ENCODE measurements at regions not wholly inside any gene's neighbourhood (a gene's known extent, or its start where the extent isn't known, plus 50 kb on each side); places are given as distances from the start of the nearest gene placed in this dataset.
"Not testable (repeated sequence)": the region's sequence is repeated elsewhere in the genome, so short reads cannot be mapped to it uniquely, and the experiment has no call there.

DNA sequence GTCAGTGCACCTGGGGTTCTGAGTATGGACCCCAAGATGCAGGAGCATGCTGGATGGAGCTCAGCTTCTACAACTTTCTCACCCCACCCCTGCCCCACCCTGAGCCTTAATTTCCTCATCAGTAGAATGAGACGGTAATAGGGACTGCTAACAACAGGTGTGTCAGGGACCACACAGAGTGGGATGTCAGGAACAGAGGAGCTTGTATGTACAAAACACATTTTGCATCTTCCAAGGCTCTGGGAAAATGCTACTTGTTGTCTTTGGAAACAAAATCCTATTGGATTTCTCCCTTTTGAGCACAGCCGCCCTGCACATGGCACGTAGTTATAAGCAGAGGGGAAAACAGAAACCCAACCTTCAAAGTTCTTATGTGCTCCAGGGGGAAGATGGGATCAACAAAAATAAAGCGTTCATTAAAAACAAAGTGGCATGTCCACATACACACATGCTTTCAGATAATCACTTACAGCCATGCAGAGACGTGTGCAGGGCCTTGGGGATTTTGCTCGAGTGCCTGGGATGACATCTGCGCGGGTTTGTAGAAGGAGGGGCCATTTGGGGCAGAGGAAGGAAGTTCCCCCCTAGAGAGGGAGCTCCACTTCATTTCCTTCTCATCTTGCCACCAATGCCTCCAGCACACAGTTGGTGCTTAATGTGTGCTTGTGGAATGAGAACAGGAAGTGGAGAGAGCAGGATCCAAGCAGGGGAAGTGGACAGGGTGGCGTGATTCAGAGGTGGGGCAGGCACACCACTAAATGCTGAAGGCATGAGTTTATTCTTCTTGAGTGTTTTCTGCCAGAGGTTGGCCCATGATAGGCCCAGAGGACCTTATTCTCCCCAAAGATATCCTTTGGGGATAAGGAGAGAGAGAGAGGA is 138.9 kb downstream of the SMIM20 start:
- Histone ChIP-seq H3K4me1 (ENCODE audit: control insufficient read depth in 3 of 3, insufficient read depth in 2 of 3, low read depth in 1 of 3, low read length in 2 of 3) (peaks cover 0 to 10% (median 9%) of the 10 kb centered on the region in 3 donors), H3K27ac (ENCODE audit: low read depth in 1 of 3, low read length in 2 of 3) (no peak overlapping the region), H3K4me3 (ENCODE audit: low read depth in 1 of 3, low read length in 3 of 3) (no peak overlapping the region), H3K27me3 (ENCODE audit: control insufficient read depth in 3 of 3, insufficient read depth in 3 of 3, low read length in 3 of 3) (no peaks in the 10 kb centered on the region), H3K9me3 (ENCODE audit: control insufficient read depth in 2 of 2, insufficient read depth in 1 of 2, low read depth in 1 of 2, low read length in 1 of 2) (no peaks in the 10 kb centered on the region), H3K36me3 (ENCODE audit: control insufficient read depth in 3 of 3, insufficient read depth in 2 of 3, low read depth in 1 of 3, low read length in 3 of 3) (no peaks in the 10 kb centered on the region)
- no peak for FAIRE-seq
- WGBS, 3 donors: 72 to 76% (median 74%) methylated on average over 9 of the region's 9 CpGs
- DNase-seq: no peak

DNA sequence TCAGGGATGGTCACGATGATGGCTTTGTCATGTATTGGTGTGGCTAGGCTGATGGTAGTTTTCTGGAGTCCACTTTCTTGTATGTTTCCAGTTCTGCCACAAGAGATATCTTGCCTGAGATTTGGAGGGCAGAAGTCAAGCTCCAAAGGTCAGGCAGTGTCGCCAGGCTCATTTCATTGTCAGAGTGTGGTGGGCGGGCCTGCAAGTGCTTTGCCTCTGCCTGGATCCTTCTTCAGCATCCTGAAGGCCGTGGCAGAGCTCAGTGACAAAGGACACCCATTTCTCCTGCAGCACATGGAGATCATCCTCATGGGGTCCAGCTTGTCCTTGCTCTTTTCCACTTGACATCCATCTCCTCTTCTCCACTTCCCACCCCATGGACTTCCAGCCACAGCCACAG is 139.7 kb downstream of the SMIM20 start:
- Histone ChIP-seq H3K4me1 (ENCODE audit: control insufficient read depth in 3 of 3, insufficient read depth in 2 of 3, low read depth in 1 of 3, low read length in 2 of 3) (peaks cover 0 to 9% (median 6%) of the 10 kb centered on the region in 3 donors), H3K36me3 (ENCODE audit: control insufficient read depth in 3 of 3, insufficient read depth in 2 of 3, low read depth in 1 of 3, low read length in 3 of 3) (no peaks in the 10 kb centered on the region), H3K9me3 (ENCODE audit: control insufficient read depth in 2 of 2, insufficient read depth in 1 of 2, low read depth in 1 of 2, low read length in 1 of 2) (no peaks in the 10 kb centered on the region), H3K4me3 (ENCODE audit: low read depth in 1 of 3, low read length in 3 of 3) (no peak overlapping the region), H3K27me3 (ENCODE audit: control insufficient read depth in 3 of 3, insufficient read depth in 3 of 3, low read length in 3 of 3) (no peaks in the 10 kb centered on the region), H3K27ac (ENCODE audit: low read depth in 1 of 3, low read length in 2 of 3) (no peak overlapping the region)
- 58 to 77% (median 60%) methylated on average over 4 of the region's 4 CpGs for WGBS, 3 donors
- FAIRE-seq: no peak
- DNase-seq: no peak

DNA sequence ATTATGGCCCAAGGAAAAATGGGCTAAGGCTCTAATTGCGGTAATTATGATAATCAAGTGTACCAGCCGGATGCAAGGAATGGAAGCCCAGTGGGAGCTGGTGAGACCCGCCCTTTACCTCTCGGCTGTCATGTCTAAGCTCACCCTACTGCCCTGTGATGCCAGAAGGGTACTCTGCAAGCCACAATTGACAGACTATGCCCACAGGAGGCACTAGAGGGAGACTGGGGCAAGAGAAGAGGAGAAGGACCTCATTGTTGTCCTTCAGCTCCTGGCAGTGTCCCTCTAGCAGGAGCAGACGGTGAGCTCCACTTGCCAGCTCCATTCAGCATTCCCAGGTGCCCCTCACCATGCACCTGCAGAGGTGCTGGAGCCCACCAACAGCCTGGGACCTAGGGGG is 141.8 kb downstream of the SMIM20 start:
- H3K4me1 ChIP-seq (ENCODE audit: control insufficient read depth in 3 of 3, insufficient read depth in 2 of 3, low read depth in 1 of 3, low read length in 2 of 3): peaks cover 0 to 4% (median 0%) of the 10 kb centered on the region in 3 donors
- FAIRE-seq (no peak), DNase-seq (no peak)
- no peak overlapping the region for H3K27ac ChIP-seq (ENCODE audit: low read depth in 1 of 3, low read length in 2 of 3)
- no peaks in the 10 kb centered on the region for H3K27me3 ChIP-seq (ENCODE audit: control insufficient read depth in 3 of 3, insufficient read depth in 3 of 3, low read length in 3 of 3)
- H3K4me3 ChIP-seq (ENCODE audit: low read depth in 1 of 3, low read length in 3 of 3): no peak overlapping the region
- 78 to 89% (median 81%) methylated on average over 5 of the region's 5 CpGs for WGBS, 3 donors
- H3K9me3 ChIP-seq (ENCODE audit: control insufficient read depth in 2 of 2, insufficient read depth in 1 of 2, low read depth in 1 of 2, low read length in 1 of 2): no peaks in the 10 kb centered on the region
- H3K36me3 ChIP-seq (ENCODE audit: control insufficient read depth in 3 of 3, insufficient read depth in 2 of 3, low read depth in 1 of 3, low read length in 3 of 3): no peaks in the 10 kb centered on the region

DNA sequence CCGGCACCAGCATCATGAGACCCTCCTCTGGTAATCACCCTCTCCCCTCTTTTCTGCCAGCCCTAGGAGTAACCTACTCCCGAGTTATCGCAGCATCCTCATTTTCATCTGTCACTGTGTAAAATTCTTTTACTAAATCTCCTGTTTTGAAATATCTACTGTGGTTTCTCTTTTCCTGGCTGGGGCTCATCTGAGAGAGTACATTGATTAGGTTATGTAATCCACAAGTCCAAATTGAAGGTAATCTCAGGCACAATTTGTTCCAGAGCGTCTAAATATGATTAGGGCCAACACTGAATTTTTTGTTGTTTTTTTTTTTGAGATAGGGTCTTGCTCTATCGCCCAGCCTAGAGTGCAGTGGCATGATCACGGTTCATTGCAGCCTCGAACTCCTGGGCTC is 142.4 kb downstream of the SMIM20 start:
- DNase-seq (no peak), FAIRE-seq (no peak)

DNA sequence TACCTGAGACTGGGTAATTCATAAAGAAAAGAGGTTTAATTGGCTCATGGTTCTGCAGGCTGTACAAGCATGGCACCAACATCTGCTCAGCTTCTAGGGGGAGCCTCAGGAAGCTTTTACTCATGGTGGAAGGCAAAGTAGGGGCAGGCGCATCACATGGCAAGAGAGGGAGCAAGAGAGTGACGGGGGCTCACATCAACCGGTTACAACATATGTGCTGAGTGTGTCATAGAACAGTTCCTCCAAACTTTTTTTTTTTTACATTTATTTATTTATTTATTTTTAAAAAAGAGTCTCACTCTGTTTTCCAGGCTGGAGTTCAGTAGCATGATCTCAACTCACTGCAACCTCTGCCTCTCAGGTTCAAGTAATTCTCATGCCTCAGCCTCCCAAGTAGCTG is 143.8 kb downstream of the SMIM20 start:
- 93 to 100% (median 96%) methylated on average over 3 of the region's 3 CpGs for WGBS, 3 donors
- H3K27me3 ChIP-seq (ENCODE audit: control insufficient read depth in 3 of 3, insufficient read depth in 3 of 3, low read length in 3 of 3); H3K4me3 ChIP-seq (ENCODE audit: low read depth in 1 of 3, low read length in 3 of 3); H3K4me1 ChIP-seq (ENCODE audit: control insufficient read depth in 3 of 3, insufficient read depth in 2 of 3, low read depth in 1 of 3, low read length in 2 of 3); H3K9me3 ChIP-seq (ENCODE audit: control insufficient read depth in 2 of 2, insufficient read depth in 1 of 2, low read depth in 1 of 2, low read length in 1 of 2); H3K27ac ChIP-seq (ENCODE audit: low read depth in 1 of 3, low read length in 2 of 3); FAIRE-seq; DNase-seq; H3K36me3 ChIP-seq (ENCODE audit: control insufficient read depth in 3 of 3, insufficient read depth in 2 of 3, low read depth in 1 of 3, low read length in 3 of 3): not testable (repeated sequence)

More for the DNA sequence above, 142.4 kb downstream of the SMIM20 start:
- H3K27ac ChIP-seq (ENCODE audit: low read depth in 1 of 3, low read length in 2 of 3): no peak overlapping the region
- no peaks in the 10 kb centered on the region for H3K36me3 ChIP-seq (ENCODE audit: control insufficient read depth in 3 of 3, insufficient read depth in 2 of 3, low read depth in 1 of 3, low read length in 3 of 3)
- H3K27me3 ChIP-seq (ENCODE audit: control insufficient read depth in 3 of 3, insufficient read depth in 3 of 3, low read length in 3 of 3): no peaks in the 10 kb centered on the region
- 87 to 92% (median 88%) methylated on average over 7 of the region's 7 CpGs for WGBS, 3 donors
- no peaks in the 10 kb centered on the region for H3K4me1 ChIP-seq (ENCODE audit: control insufficient read depth in 3 of 3, insufficient read depth in 2 of 3, low read depth in 1 of 3, low read length in 2 of 3)
- H3K9me3 ChIP-seq (ENCODE audit: control insufficient read depth in 2 of 2, insufficient read depth in 1 of 2, low read depth in 1 of 2, low read length in 1 of 2): no peaks in the 10 kb centered on the region
- H3K4me3 ChIP-seq (ENCODE audit: low read depth in 1 of 3, low read length in 3 of 3): no peak overlapping the region

DNA sequence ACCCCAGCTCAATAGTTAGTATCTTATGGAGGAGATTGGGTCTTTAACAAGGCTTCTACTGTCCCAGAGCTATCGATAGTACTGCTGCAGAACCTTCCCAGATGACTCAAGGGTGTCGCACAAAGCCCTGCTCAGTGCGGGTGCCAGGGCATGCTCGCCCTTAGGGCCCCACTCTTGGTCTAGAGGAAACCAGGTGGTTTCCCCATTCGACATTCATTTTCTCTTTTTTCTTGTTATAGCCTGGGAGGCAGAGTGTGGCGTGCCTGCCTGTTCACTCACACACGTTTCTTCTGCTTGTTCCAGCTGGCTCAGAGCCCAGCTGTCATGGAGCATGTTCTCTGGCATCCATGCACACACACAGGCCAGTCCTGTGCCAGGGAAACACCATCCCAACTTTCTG is 144.5 kb downstream of the SMIM20 start:
- Histone ChIP-seq H3K27me3 (ENCODE audit: control insufficient read depth in 3 of 3, insufficient read depth in 3 of 3, low read length in 3 of 3) (no peaks in the 10 kb centered on the region), H3K4me3 (ENCODE audit: low read depth in 1 of 3, low read length in 3 of 3) (no peak overlapping the region), H3K36me3 (ENCODE audit: control insufficient read depth in 3 of 3, insufficient read depth in 2 of 3, low read depth in 1 of 3, low read length in 3 of 3) (no peaks in the 10 kb centered on the region), H3K27ac (ENCODE audit: low read depth in 1 of 3, low read length in 2 of 3) (no peak overlapping the region), H3K4me1 (ENCODE audit: control insufficient read depth in 3 of 3, insufficient read depth in 2 of 3, low read depth in 1 of 3, low read length in 2 of 3) (no peaks in the 10 kb centered on the region), H3K9me3 (ENCODE audit: control insufficient read depth in 2 of 2, insufficient read depth in 1 of 2, low read depth in 1 of 2, low read length in 1 of 2) (no peaks in the 10 kb centered on the region)
- no peak for FAIRE-seq
- no peak for DNase-seq
- WGBS, 3 donors: 34 to 56% (median 36%) methylated on average over 7 of the region's 7 CpGs

DNA sequence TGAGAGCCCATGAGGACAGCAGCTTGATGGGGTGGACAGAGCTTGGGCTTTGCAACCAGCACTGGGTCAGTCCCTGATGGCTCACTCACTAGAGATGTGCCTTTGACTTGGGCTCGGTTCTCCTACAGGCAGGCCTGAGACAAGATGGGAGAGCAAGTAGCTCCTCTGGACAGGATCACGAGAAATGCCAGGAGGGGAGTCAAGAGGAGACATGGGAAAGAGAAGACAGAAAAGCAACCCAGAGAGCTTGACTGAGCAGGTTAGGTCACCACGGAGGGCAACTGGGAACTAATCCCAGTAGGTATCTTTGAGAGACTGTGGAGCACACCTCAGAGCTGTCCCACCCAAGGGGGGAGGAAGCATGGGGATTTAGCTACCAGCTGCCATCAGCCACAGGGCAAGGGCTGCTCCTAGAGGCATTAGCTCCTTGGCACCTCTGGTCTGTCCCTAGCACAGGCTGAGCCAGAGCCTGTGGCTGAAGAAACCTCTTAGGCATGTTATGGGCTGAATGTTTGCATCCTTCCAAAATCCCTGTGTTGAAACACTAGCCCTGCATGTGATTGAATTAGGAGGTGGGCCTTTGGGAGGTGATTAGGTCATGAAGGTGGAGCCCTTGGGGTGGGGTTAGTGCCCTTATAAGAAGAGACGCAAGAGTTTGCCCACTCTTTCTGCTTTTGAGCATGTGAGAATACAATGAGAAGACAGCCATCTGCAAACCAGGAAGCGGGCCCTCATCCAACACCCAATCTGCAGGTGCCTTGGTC is 145.6 kb downstream of the SMIM20 start:
- Histone ChIP-seq H3K27ac (ENCODE audit: low read depth in 1 of 3, low read length in 2 of 3) (no peak overlapping the region), H3K4me1 (ENCODE audit: control insufficient read depth in 3 of 3, insufficient read depth in 2 of 3, low read depth in 1 of 3, low read length in 2 of 3) (no peaks in the 10 kb centered on the region), H3K36me3 (ENCODE audit: control insufficient read depth in 3 of 3, insufficient read depth in 2 of 3, low read depth in 1 of 3, low read length in 3 of 3) (no peaks in the 10 kb centered on the region), H3K27me3 (ENCODE audit: control insufficient read depth in 3 of 3, insufficient read depth in 3 of 3, low read length in 3 of 3) (no peaks in the 10 kb centered on the region), H3K9me3 (ENCODE audit: control insufficient read depth in 2 of 2, insufficient read depth in 1 of 2, low read depth in 1 of 2, low read length in 1 of 2) (no peaks in the 10 kb centered on the region), H3K4me3 (ENCODE audit: low read depth in 1 of 3, low read length in 3 of 3) (no peak overlapping the region)
- FAIRE-seq: no peak
- no peak for DNase-seq
- whole genome bisulfite sequencing, 3 donors: 88 to 93% (median 92%) methylated on average over 5 of the region's 5 CpGs

DNA sequence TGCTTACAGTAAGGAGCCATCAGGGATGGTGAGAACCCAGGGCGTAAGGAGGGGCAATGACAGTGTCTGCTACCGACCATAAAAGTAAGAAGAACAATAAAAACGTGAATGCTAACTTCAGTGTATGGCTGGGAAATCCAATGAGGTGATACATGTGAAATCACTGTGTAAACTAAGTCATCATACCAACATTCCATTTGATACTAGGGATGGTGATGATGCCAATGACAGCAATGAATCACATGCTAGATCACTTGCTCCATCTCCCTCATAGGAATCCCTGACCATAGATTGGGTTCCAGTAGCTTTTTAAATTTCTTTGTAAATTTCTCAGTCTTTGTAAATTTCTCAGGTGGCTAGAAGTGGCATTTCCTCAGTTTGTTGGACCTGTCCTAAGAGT is 146.3 kb downstream of the SMIM20 start:
- DNase-seq: no peak
- no peak overlapping the region for H3K4me3 ChIP-seq (ENCODE audit: low read depth in 1 of 3, low read length in 3 of 3)
- no peaks in the 10 kb centered on the region for H3K9me3 ChIP-seq (ENCODE audit: control insufficient read depth in 2 of 2, insufficient read depth in 1 of 2, low read depth in 1 of 2, low read length in 1 of 2)
- no peaks in the 10 kb centered on the region for H3K36me3 ChIP-seq (ENCODE audit: control insufficient read depth in 3 of 3, insufficient read depth in 2 of 3, low read depth in 1 of 3, low read length in 3 of 3)
- no peak overlapping the region for H3K27ac ChIP-seq (ENCODE audit: low read depth in 1 of 3, low read length in 2 of 3)
- WGBS, 3 donors: 79 to 87% (median 80%) methylated on average over 3 of the region's 3 CpGs
- H3K4me1 ChIP-seq (ENCODE audit: control insufficient read depth in 3 of 3, insufficient read depth in 2 of 3, low read depth in 1 of 3, low read length in 2 of 3): no peaks in the 10 kb centered on the region
- no peak for FAIRE-seq
- H3K27me3 ChIP-seq (ENCODE audit: control insufficient read depth in 3 of 3, insufficient read depth in 3 of 3, low read length in 3 of 3): no peaks in the 10 kb centered on the region

Data from small intestine (tissue), 7 donors.